Heart left ventricle (tissue), 13 donors: ENCODE measurements at regions not wholly inside any gene's neighbourhood (a gene's known extent, or its start where the extent isn't known, plus 50 kb on each side); places are given as distances from the start of the nearest gene placed in this dataset.

ENCODE experiments used
- CTCF ChIP-seq, 12 donors: fragments of 200-600 bp; sonication (generic) in 4 of 12; IDR thresholded peaks; one replicate each; pipeline versions ENCODE4 v1.5.0 to v1.8.0; 2018 to 2022; ENCODE audit warnings: antibody characterized with exemption in 12 of 12, mild to moderate bottlenecking in 5 of 12
- POLR2A ChIP-seq, 2 donors: fragments of 450-650 bp; IDR thresholded peaks; one replicate each; pipeline ENCODE4 v1.6.1; 2017; ENCODE audit warnings: antibody characterized with exemption in 2 of 2, mild to moderate bottlenecking in 2 of 2, moderate library complexity in 2 of 2
- donor health status: ischemic (EF 13 %, LVEDD 7.1; RV severe dilation, severe dysfunction).
- donor health status: DM: no; HTN: yes; CAD: no.
- donor health status: DM: no; HTN: no; CAD: no.
- donor health status: ischemic (EF 25% LVEDD 6.9; RV normal size, moderate dysfunction).
- donor health status: ischemic (EF 25% LVEDD 5.7; RV mildly dilated, moderate dysfunction).
- donor health status: ischemic (EF 35%, LVEDD 5.7; RV mildly dilated, moderate dysfunction).
- donor health status: nonischemic (EF 11% LVEDD 7.7; RV severe dilation, severe dysfunction).
- donor health status: DM: yes; HTN: yes; CAD: no.
- donor health status: PGD.
- donor health status: ischemic (EF 29% LVEDD 5.4; RV normal size, mild dysfunction).
- donor health status: nonischemic (EF 23%, LVEDD 6.1; RV moderate dilation, normal function).

DNA sequence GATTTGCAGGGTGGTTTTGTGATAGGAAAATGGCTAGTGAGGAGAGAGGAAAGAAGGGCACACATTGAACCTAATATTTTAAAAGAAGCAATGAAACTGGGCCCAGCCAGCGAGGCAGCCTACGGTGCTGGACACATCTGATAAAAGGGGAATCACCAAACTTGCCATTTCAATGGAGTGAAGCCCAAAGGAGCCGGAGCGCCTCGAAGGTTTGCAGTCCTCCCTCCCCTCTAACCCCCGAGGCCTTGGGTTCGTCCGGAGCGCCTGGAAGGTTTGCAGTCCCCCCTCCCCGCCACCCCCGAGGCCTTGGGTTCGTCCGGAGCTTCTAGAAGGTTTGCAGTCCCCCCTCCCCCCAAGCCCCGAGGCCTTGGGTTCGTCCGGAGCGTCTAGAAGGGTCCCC lies 132.6 kb downstream of the TENT4A start:
- TF ChIP-seq CTCF (IDR thresholded peaks at IDR 0.05) (no peak), POLR2A (IDR thresholded peaks at IDR 0.05) (no peak)
